Nephron (organoid): ENCODE measurements at regions not wholly inside any gene's neighbourhood (a gene's known extent, or its start where the extent isn't known, plus 50 kb on each side); places are given as distances from the start of the nearest gene placed in this dataset.
"Not testable (repeated sequence)": the region's sequence is repeated elsewhere in the genome, so short reads cannot be mapped to it uniquely, and the experiment has no call there.

Experiments used
- H3K27ac Mint-ChIP-seq, 3 experiments: 2 replicates each; pipeline ENCODE4 v1.8.0; 2020; ENCODE audit warnings: mixed read lengths in 3 of 3, mild to moderate bottlenecking in 2 of 3, moderate library complexity in 1 of 3
- H3K27me3 Mint-ChIP-seq: 2 replicates; pipeline ENCODE4 v1.8.0; 2021; ENCODE audit warnings: low read depth, mild to moderate bottlenecking, moderate library complexity, mixed read lengths
- H3K36me3 Mint-ChIP-seq: 2 replicates; pipeline ENCODE4 v1.8.0; 2020; ENCODE audit warnings: low read depth, mixed read lengths
- H3K4me1 Mint-ChIP-seq: 2 replicates; pipeline ENCODE4 v1.8.0; 2020; ENCODE audit warnings: mixed read lengths
- H3K4me3 Mint-ChIP-seq, 3 experiments: 2 replicates each; pipeline ENCODE4 v1.8.0; 2020; ENCODE audit warnings: mild to moderate bottlenecking in 3 of 3, mixed read lengths in 3 of 3, moderate library complexity in 2 of 3
- H3K9me3 Mint-ChIP-seq: 2 replicates; pipeline ENCODE4 v1.8.0; 2020; ENCODE audit warnings: mixed read lengths
- CTCF ChIP-seq, 3 experiments: fragments of 200-600 bp; sonication (generic); IDR thresholded peaks; one replicate each; pipeline ENCODE4 v1.5.0; 2021; ENCODE audit warnings: antibody characterized with exemption in 3 of 3; ENCODE audit not compliant: unreplicated experiment in 3 of 3

GRCh38 chr6:105691971-105692370 lies 289.1 kb upstream of the PREP start:
- peaks cover 14% of the 10 kb centered on the region for H3K4me1 Mint-ChIP-seq
- no peaks in the 10 kb centered on the region for H3K27me3 Mint-ChIP-seq
- no peak for TF ChIP-seq CTCF (IDR thresholded peaks at IDR 0.05; ENCODE audit: unreplicated experiment in 3 of 3)
- H3K27ac Mint-ChIP-seq = no peak overlapping the region
- H3K36me3 Mint-ChIP-seq = no peaks in the 10 kb centered on the region
- H3K4me3 Mint-ChIP-seq = no peak overlapping the region
- H3K9me3 Mint-ChIP-seq = peaks cover 12% of the 10 kb centered on the region

GRCh38 chr6:105691081-105691480 lies 288.2 kb upstream of the PREP start:
- peaks cover 14% of the 10 kb centered on the region for H3K4me1 Mint-ChIP-seq
- no peak overlapping the region for H3K27ac Mint-ChIP-seq
- no peak overlapping the region for H3K4me3 Mint-ChIP-seq
- no peak for TF ChIP-seq CTCF (IDR thresholded peaks at IDR 0.05; ENCODE audit: unreplicated experiment in 3 of 3)
- H3K36me3 Mint-ChIP-seq = peaks cover 4% of the 10 kb centered on the region
- no peaks in the 10 kb centered on the region for H3K27me3 Mint-ChIP-seq
- peaks cover 18% of the 10 kb centered on the region for H3K9me3 Mint-ChIP-seq

DNA sequence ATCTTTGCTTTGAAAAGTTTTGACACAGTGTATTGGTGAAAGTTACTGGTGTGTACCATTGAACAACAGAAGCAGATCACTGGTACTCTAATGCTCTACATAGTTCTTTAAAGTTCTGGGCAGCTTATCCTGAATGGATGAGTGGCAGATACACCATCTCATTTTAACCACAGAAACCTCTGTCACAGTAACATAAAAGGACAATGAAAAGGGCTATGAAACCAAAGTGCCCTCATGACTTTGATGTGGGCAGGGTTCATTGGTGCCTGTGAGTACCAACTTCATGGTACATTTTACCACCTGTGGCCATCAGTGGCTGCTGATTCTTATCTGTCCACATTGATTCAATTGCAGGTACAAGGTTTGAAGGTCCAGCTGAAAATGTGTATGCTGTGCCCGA lies 285.7 kb upstream of the PREP start:
- H3K27ac Mint-ChIP-seq = no peak overlapping the region
- H3K36me3 Mint-ChIP-seq = peaks cover 5% of the 10 kb centered on the region
- H3K9me3 Mint-ChIP-seq = peaks cover 27% of the 10 kb centered on the region
- H3K27me3 Mint-ChIP-seq = no peaks in the 10 kb centered on the region
- no peak overlapping the region for H3K4me3 Mint-ChIP-seq
- no peak for TF ChIP-seq CTCF (IDR thresholded peaks at IDR 0.05; ENCODE audit: unreplicated experiment in 3 of 3)
- H3K4me1 Mint-ChIP-seq = peaks cover 6% of the 10 kb centered on the region

GRCh38 chr6:105686793-105687192 lies 283.9 kb upstream of the PREP start:
- not testable (repeated sequence) for H3K4me3 Mint-ChIP-seq, H3K27me3 Mint-ChIP-seq, H3K36me3 Mint-ChIP-seq, H3K4me1 Mint-ChIP-seq, H3K27ac Mint-ChIP-seq
- peaks cover 30% of the 10 kb centered on the region for H3K9me3 Mint-ChIP-seq

- H3K9me3 Mint-ChIP-seq = peaks cover 23% of the 10 kb centered on the region
- H3K27ac Mint-ChIP-seq = no peak overlapping the region
These were observed 278.2 kb upstream of the PREP start for GRCh38 chr6:105681061-105681460.

GRCh38 chr6:105680131-105680530 lies 277.2 kb upstream of the PREP start:
- peaks cover 22% of the 10 kb centered on the region for H3K9me3 Mint-ChIP-seq
- no peak overlapping the region for H3K4me3 Mint-ChIP-seq
- H3K4me1 Mint-ChIP-seq = no peaks in the 10 kb centered on the region
- no peak for TF ChIP-seq CTCF (IDR thresholded peaks at IDR 0.05; ENCODE audit: unreplicated experiment in 3 of 3)
- H3K36me3 Mint-ChIP-seq = no peaks in the 10 kb centered on the region
- no peaks in the 10 kb centered on the region for H3K27me3 Mint-ChIP-seq
- H3K27ac Mint-ChIP-seq = no peak overlapping the region

More at GRCh38 chr6:105681061-105681460, 278.2 kb upstream of the PREP start:
- H3K36me3 Mint-ChIP-seq = peaks cover under 1% of the 10 kb centered on the region
- H3K27me3 Mint-ChIP-seq = no peaks in the 10 kb centered on the region
- H3K4me1 Mint-ChIP-seq = no peaks in the 10 kb centered on the region
- no peak overlapping the region for H3K4me3 Mint-ChIP-seq
- TF ChIP-seq CTCF (IDR thresholded peaks at IDR 0.05; ENCODE audit: unreplicated experiment in 3 of 3) = no peak
